Fibroblast of villous mesenchyme (primary cell): ENCODE measurements at regions not wholly inside any gene's neighbourhood (a gene's known extent, or its start where the extent isn't known, plus 50 kb on each side); places are given as distances from the start of the nearest gene placed in this dataset.

Experiments
- DNase-seq: peaks from one replicate; pipeline ENCODE4 v3.0.0-alpha.2; 2010; ENCODE audit warnings: low read depth
- H3K4me3 ChIP-seq: 2 replicates; pipeline ENCODE4 v1.5.1; 2011; ENCODE audit warnings: low read depth, mild to moderate bottlenecking, low read length
- TF ChIP-seq, protein P1 (sequence below): IDR thresholded peaks from 2 replicates; pipeline ENCODE4 v1.5.1; 2012; ENCODE audit warnings: low read depth, mild to moderate bottlenecking, low read length; ENCODE audit not compliant: insufficient read depth

DNA sequence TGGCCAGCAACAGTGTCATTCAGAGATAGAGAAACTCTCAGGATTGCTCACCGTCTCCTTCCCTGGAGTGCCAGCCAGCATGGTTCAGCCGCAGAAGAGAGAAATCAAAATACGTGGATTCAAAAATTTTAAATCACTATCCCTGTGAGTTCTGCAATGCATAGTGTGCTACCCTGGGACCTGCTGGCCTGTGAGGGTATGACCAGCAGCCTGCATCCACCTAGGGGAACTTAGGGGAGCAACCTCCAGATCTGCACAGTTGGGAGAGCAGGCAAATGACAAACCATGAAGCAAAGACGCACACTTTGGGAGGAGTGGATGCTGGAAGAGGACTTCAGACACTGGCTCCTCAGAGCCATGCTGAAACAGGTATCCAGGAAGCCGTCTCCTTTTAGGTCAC, 639.3 kb downstream of the TNS3 start:
- H3K4me3 ChIP-seq: no peak overlapping the region
- DNase-seq: no peak
- TF ChIP-seq, protein P1, sequence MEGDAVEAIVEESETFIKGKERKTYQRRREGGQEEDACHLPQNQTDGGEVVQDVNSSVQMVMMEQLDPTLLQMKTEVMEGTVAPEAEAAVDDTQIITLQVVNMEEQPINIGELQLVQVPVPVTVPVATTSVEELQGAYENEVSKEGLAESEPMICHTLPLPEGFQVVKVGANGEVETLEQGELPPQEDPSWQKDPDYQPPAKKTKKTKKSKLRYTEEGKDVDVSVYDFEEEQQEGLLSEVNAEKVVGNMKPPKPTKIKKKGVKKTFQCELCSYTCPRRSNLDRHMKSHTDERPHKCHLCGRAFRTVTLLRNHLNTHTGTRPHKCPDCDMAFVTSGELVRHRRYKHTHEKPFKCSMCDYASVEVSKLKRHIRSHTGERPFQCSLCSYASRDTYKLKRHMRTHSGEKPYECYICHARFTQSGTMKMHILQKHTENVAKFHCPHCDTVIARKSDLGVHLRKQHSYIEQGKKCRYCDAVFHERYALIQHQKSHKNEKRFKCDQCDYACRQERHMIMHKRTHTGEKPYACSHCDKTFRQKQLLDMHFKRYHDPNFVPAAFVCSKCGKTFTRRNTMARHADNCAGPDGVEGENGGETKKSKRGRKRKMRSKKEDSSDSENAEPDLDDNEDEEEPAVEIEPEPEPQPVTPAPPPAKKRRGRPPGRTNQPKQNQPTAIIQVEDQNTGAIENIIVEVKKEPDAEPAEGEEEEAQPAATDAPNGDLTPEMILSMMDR: no peak

DNA sequence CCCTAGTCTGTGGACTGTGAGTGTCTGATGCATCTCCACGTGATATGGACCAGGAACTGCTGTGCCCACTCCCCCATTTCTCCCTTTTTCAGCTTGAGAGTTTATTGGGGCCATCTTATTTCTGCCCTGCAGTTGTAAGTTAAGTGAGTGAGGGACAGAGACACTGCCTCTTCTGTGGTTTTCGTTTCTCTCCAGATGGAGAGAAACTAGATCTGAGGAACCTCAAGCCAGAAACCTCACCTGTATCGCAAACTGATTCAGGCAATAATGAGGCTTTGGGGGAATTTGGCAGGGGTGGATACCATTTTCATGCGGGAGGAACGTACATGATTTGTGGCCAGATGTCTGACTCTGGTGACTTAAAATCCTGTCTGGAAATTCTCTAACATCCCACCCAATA, 641.7 kb downstream of the TNS3 start:
- no peak overlapping the region for H3K4me3 ChIP-seq
- no peak for DNase-seq
- TF ChIP-seq, protein P1: no peak

DNA sequence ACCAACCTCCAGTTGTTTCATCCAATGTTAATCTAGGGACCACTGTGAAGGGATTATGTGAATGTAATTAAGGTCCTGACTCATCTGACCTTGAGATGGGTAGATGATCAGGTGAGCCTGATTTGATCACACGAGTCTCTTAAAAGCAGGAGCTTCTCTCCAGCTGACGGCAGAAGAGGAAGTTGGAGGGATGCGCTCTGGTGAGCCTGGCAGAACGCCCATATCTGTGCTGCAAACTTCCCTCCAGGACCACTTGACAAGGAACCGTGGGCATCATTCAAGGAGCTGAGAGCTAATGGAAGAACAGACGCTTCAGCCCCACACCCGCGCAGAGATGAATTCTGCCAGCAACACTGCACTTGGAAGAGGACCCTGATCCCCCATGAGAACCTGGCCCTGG, 642.4 kb downstream of the TNS3 start:
- H3K4me3 ChIP-seq: no peak overlapping the region
- TF ChIP-seq, protein P1: no peak
- no peak for DNase-seq

DNA sequence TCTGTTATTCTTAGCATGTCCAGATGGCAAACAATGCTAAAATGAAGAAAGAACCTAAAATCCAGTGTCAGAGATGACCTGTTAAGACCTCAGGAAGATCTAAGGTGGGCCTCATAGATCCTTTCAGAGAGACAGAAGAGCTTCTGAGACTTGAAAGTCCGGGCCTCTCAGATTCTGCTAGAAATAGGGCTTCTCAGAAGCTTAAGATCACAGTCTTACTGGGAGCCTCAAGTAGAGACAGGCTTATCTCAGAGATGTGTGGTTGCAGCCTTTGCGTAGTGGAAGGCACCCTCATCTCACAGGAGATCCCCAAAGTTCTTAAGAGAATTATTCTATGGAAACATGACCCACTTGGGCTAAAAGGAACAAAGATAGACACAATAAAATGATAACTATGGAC, 642.8 kb downstream of the TNS3 start:
- DNase-seq: no peak
- H3K4me3 ChIP-seq: no peak overlapping the region
- TF ChIP-seq, protein P1: no peak

DNA sequence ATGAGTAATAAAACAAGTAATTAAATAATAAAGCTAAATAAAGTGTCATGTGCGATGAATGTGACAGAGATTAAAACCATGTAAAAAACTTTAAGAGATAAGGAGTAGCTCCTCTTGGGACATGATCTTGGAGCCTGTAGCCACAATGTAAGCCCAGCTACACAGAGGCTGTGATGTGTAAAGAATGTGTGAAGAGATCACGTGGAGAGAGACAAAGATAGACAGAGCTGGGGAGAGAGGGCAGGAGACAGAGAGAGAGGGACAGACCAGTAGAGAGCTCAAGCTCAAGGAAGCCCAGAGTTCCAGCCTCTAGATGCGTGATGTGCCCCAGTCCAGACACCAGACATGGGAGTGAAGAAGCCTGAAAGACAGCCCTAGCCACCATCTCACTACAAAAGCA, 644.1 kb downstream of the TNS3 start:
- TF ChIP-seq, protein P1: no peak
- DNase-seq: no peak
- no peak overlapping the region for H3K4me3 ChIP-seq

DNA sequence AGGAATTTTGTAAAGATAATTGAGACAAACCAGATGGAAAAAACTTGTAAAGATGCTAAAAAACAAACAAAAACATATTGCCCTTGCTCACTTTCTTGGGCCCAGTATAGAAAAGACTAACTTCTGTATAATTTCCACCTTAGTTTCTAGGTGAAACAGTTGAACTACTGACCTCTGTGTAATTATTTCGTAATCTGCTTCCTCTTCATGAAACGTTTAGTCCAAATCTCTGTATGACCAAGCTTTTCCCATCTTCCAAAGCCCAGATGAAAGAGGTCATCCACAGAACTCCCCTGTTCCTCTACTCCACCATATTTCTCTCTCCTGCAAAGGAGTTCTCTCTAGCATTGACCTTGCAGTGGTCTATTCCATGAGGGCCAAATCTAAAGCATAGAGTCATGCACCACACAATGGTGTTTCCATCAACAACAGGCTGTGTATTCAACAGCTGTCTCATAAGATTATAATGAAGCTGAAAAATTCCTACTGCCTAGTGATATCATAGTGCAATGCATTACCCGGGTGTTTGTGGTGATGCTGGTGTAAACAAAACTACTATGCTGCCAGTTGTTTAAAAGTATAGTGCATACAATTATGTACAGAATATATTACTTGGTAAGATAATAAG, 647.6 kb downstream of the TNS3 start:
- no peak overlapping the region for H3K4me3 ChIP-seq
- TF ChIP-seq, protein P1: no peak
- peak; percentile 56 for DNase-seq

DNA sequence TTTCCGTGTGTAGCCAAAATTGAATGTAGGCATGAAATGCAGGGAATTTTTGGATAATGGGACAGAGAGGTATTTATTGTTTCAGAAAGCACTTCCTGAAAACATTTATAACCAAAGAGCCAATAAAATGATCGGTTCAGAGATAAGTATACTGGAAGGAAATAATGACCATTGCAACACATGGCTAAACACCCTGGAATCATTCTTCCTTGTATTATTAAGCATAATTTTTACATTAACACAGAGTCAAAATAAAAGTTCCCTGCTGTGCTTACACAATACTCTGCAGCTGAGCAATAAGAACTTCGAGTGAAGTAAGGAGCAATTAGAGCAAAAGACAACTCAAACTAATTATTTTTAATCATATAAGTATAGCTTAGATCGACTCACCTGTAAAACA, 648.3 kb downstream of the TNS3 start:
- TF ChIP-seq, protein P1: no peak
- DNase-seq: peak; percentile 88
- no peak overlapping the region for H3K4me3 ChIP-seq
